ENCODE measurements at regions not wholly inside any gene's neighbourhood (a gene's known extent, or its start where the extent isn't known, plus 50 kb on each side); places are given as distances from the start of the nearest gene placed in this dataset.
"Not testable (repeated sequence)": the region's sequence is repeated elsewhere in the genome, so short reads cannot be mapped to it uniquely, and the experiment has no call there.

- DNase-seq (ENCODE audit: low spot score): no peak
These were observed 89.6 kb upstream of the TNFSF11 start for GRCh38 chr13:42484386-42484785.

DNA sequence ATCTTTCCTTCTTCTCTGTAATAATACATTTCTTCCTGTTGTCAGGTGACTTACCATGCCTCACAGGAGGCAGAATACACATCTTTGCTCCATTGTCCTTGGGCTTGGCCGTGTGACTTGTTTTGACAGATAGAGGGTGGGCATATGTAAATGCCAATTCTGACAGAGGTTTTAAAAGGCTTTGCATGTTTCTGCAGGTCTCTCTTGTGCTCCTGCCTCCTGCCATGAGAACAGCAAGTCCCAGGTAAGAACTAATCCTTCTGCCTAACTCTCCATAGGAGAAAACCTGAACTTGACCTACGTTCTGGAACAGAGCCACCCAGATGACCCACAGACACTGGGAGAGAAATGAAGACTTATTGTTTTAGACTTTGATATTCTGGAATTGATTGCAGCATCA is 88.7 kb upstream of the TNFSF11 start:
- DNase-seq (ENCODE audit: low spot score): no peak

DNA sequence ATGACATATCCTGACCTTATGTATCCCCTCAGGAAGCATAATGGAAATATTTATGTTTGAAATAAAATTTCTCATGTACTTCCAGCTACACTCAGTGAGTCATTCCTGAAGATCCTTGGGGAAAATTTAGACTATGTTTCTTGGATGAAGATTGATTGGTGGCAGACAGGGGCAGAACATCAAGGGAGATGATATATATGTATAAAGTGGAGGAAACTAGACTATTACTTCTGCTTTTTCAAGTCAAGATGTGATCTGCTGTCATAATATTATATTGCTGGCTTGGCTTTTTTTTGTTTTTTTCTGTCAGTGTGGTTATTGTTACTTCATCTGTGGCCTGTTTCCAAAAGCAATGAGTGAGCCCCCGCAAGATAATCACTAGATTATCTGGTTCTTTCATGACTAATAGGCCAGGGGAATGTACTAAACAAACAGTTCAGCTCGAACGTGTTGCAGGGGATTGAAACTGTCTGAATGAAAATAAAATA is 87.2 kb upstream of the TNFSF11 start:
- no peak for DNase-seq (ENCODE audit: low spot score)

- no peak for DNase-seq (ENCODE audit: low spot score)
These were observed 86.7 kb upstream of the TNFSF11 start for GRCh38 chr13:42487221-42487620.

DNA sequence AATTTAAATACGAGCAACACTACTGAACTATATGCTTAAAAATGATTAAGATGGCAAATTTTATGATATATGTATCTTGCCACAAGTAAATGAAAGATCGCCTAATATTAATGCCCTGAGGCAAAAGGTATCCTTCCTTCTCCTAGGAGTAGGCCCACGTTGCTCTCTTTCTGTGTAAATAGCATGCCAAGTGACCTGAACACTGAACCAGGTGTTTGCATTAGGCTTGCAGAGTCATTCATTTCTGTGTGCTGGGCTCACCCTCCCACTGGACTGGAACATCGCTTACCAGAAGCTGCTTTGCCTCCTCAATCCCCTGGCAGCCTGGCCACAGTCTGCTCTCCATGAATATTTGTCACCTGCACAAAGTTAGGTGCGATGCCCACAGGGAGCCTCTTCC is 83.3 kb upstream of the TNFSF11 start:
- DNase-seq (ENCODE audit: low spot score): no peak

DNA sequence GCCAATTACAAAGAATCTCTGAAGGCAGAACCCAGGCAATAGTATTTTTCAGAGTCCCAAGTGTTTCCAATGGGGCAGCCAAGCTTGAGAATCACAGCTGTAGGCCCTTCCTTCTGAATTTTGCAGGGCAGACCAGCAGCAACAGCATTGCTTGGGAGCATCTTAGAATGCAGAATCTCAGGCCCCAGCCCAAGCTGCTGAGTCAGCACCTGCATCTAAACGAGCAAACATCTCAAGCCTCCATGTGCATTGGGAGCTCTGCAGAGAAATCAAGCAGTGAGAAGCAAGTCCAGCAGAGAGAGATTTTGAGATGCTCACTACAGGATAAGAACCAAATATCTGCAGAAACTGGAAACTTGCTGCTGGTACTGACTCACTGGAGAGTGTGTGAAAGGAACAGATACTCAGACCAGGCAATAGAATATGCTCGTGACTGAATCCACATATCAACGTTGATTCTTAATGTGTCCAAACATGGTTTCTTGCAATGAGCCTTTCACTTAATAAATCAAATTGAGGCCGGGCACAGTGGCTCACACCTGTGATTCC is 81.5 kb upstream of the TNFSF11 start:
- DNase-seq (ENCODE audit: low spot score): no peak

DNA sequence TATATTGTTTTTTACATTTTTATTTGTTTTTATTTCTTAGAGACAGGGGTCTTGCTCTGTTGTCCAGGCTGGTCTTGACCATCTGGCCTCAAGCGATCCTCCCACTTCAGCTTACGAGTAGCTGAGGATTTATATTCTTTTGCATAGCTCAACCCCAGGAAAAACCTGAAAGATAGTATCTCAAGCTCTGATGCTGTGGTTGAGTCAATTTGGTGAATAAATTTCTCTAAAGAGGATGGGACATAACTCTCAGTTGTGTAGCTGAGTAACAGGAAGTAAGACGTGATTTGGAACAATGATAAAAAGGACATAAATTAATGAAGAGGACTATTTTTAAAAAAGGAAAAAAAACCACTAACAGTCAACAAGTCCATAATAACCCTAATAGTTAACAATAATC is 79.8 kb upstream of the TNFSF11 start:
- no peak for DNase-seq (ENCODE audit: low spot score)

DNA sequence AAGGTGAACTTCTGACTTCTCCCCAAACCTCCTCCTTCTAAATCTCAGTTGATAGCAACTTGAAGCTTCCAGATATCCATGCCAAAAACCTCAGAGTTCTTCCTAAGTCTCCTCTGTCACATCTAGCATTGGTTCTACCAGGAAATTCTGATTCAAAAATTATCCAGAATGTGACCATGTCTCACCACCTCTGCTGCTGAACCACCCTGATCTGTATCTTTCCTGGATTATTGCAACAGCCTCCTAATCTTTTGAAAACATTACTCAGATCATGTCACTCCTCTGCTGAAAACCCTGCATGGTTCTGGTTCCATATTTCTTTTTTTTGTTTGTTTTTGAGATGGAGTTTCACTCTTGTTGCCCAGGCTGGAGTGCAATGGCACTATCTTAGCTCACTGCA is 78.7 kb upstream of the TNFSF11 start:
- no peak for DNase-seq (ENCODE audit: low spot score)

DNA sequence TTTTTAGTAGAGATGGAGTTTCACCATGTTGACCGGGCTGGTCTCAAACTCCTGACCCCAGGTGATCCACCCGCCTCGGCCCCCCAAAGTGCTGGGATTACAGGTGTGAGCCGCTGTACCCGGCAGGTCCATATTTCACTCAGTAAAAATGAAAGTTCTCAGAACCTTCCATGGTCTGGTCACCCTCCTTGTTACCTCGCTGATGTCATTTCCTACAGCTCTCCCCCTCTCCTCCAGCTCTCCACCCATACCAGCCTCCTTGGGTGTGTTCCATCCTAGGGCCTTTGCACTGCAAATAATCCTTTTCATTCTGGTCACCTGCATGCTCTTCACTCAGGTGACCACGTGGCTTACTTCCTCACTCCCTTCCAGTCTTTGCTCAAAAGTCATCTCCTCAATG is 78.2 kb upstream of the TNFSF11 start:
- DNase-seq (ENCODE audit: low spot score): no peak

GRCh38 chr13:42496926-42497554 is 76.9 kb upstream of the TNFSF11 start:
- DNase-seq (ENCODE audit: low spot score): not testable (repeated sequence)

GRCh38 chr13:42497798-42498197 is 76.2 kb upstream of the TNFSF11 start:
- no peak for DNase-seq (ENCODE audit: low spot score)

DNA sequence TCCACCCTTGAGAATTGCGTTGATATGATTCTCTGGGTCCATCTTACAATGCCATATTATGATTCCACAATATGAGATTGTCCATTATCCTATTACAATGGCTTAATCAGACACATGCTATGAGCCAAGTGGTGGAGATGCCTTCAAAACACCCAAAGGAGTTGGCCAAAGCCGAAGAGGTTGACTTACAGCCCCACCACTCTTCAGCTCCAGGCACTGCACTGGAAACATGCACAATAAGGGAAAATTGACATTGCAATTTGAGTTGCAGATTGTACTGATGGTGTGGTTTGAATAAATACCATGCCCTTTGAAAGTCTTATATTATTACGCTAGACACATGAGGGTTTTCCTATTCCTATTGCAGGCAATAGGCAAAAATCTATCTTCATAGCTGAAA is 75.4 kb upstream of the TNFSF11 start:
- DNase-seq (ENCODE audit: low spot score): no peak
